ENCODE measurements at regions not wholly inside any gene's neighbourhood (a gene's known extent, or its start where the extent isn't known, plus 50 kb on each side); places are given as distances from the start of the nearest gene placed in this dataset.

GRCh38 chr10:105793071-105793470 is 1152.0 kb downstream of the SORCS3 start:
- no peak for DNase-seq (ENCODE audit: low read depth in 3 of 3)

- DNase-seq (ENCODE audit: low read depth in 3 of 3), result no peak
Observed at GRCh38 chr10:105785721-105786120, 1144.6 kb downstream of the SORCS3 start.

GRCh38 chr10:105783936-105784483 is 1142.9 kb downstream of the SORCS3 start:
- DNase-seq (ENCODE audit: low read depth in 3 of 3), result no peak

DNA sequence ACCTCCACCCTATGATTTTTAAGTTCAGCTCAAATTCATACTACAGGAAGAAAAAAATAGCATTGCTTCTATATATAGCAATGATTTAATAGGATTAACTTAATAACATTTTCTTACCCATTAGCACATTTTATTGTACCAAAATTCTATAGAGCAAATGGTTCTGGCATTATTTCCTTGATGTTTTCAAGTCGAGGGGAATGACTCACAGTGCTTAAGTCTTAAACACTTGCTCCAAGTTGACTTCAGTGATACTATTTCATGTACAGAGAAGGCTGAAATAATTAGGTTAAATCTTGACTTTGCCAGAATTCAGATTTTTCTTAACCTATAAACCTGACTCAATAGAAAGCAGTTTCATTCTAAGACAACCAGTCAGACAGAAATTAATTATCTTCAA is 1133.8 kb downstream of the SORCS3 start:
- DNase-seq (ENCODE audit: low read depth in 3 of 3), result no peak

DNA sequence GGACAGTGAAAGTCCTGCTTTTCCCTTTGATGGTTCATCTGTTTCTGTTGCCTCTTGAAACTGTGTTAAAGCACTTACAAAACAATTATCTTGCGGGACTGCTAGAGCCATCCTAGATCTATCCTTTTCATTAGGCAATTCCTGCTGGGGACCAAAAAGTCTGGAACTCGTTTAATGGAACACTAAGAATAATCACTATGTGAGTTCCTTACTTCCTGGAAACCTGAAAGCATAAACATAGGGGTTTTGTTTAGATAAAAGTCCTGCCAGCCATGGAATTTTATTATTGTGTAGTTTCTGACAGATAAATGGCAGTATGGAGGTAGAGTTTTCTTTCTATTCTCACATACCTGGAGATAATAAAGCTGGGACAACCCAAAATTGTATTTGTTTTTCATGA is 1133.3 kb downstream of the SORCS3 start:
- no peak for DNase-seq (ENCODE audit: low read depth in 3 of 3)

DNA sequence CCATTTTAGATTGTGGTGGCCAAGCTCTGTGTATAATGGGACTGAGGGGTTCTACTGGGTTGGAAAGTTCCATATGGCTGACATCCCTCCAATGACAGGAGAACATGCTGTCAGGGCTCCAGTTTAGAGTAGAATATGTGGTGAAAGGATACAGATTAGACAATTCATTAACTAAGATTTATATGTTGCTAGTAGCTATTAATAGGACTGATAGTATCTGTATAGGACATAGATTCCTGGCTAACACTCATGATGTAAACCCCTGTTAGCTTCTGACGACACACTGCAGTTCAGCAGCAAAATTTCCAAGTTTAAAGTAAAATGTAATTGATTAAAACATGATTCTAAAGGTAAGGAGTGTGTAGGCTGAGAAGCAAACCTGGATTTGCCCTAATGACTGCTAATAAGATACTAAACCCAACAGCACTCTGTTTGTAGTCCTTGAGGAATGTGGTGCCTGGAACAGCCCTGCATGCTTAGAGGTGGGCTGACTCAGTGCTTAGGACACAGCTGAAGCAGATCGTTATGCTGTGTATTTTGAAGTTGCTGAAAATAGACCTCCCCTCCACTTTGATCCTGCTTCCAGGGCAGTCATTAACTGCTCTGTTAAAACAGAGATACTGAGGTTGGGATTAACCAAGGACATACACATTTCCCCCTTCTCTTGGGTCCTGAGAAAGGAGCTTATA is 1129.6 kb downstream of the SORCS3 start:
- no peak for DNase-seq (ENCODE audit: low read depth in 3 of 3)

- DNase-seq (ENCODE audit: low read depth in 3 of 3), result no peak
Observed at GRCh38 chr10:105769248-105770184, 1128.4 kb downstream of the SORCS3 start.

GRCh38 chr10:105763611-105764010 is 1122.5 kb downstream of the SORCS3 start:
- DNase-seq (ENCODE audit: low read depth in 3 of 3), result no peak

DNA sequence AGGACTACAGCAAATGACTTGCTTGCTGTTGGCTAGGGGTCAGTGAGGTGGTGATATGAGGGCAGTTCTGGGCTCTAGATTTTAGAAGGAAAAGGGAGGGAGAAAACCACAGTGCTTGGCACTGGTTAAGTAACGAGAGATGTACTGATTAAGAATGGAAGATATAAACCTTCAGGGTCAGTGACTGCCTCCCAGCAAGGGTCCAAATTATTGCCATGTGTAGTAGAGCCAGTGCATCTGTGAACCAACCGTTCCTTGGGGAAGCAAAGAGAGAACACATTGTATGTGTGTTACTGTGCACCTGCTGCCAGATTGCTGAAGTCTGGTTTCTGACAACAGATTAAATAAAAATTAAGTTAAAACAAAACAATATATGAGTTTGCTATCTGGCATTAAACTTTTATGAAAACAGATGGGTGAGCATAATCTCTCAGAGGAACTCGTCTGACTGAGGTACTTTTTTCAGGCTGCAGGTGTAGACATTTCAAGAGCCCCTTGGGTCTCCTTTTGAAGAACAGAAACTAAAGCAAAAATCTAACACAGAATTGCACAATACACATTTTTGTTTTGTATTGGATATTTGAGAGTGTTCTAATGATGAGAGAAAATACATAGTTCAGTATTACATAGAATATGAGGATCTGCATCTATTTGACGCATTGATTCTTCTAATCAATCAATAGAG is 1120.6 kb downstream of the SORCS3 start:
- DNase-seq (ENCODE audit: low read depth in 3 of 3), result no peak

DNA sequence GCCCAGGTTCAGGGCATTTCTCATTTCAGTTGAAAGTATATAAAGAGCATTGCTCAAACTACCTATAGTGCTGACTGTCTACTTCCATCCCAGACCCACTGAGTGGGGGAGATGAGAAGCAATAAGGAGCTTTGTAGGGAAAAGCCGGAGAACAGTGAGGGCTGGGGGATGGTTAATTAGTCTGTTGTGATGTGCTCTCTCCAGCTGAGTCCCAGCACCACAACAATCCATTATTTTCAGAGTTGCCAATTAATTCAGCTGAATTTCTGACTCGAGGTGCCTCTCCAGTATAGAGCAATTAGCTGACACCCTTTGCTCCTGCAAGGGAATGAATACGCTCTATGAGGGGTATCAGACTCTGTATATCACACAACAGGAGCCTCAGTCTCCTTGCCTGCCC is 1118.6 kb downstream of the SORCS3 start:
- no peak for DNase-seq (ENCODE audit: low read depth in 3 of 3)

DNA sequence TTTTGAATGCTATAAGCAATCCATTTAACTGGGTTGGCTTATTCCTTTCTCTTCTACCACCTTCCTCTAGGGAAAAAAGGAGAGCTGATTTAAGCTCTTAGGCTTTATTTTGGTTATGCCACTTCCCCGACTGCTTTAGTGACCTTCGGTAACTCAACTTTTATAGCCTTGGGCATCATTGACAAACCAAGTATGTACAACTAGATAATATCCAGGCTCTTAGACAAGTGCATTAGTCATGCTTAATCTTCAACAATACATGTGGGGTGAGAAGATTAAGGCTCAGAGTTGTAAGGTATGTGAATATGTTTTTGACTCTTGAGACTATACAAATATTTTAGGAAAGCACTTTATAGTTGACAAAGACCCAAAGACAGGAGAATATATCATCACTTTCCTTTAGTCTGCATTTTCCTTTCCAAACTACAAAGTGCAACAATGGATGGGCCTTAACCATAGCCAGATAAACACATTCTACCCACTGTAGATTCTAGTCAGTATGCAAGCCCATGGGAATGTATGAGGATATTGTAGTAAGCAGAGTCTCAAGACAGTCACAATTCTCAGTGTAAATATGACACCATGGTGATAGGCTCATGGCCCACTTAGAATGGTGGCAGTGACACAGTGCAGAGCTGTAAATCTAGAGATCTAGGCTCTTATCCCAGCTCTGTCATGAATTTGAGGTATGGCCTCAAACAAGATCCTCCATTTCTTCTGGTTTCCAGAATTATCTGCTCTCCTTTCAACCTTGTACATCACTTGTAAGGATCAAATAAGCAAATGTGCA is 1117.3 kb downstream of the SORCS3 start:
- DNase-seq (ENCODE audit: low read depth in 3 of 3), result no peak

GRCh38 chr10:105757302-105757701 is 1116.2 kb downstream of the SORCS3 start:
- DNase-seq (ENCODE audit: low read depth in 3 of 3), result no peak

- no peak for DNase-seq (ENCODE audit: low read depth in 3 of 3)
Observed at GRCh38 chr10:105756386-105756785, 1115.3 kb downstream of the SORCS3 start.

GRCh38 chr10:105751688-105752087 is 1110.6 kb downstream of the SORCS3 start:
- no peak for DNase-seq (ENCODE audit: low read depth in 3 of 3)

DNA sequence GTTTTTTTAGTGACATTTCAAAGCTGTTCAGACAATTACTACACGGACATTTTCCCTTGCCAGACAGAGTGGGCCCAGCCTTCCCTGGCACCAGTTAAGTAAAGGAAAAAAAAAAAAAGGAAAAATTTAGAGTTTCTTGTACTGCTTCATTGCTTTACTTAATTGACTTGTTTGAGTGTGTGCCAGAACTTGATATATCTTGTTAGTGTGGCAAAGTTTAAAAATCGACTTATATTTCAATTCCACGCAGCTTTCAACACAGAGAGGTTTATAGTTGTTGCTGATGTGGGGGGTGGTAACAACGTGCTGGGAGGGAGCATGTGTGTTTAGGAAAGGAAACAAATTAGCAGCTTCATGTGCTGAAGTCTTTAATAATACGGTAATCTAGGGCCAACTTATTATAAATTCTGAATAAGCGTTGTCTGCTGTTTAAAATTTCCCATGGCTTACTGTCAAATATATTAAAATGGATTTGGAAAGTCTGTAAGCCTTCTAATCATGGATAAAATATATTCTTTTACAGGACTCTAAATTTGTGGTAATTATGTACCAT is 1104.6 kb downstream of the SORCS3 start:
- DNase-seq (ENCODE audit: low read depth in 3 of 3), result no peak

GRCh38 chr10:105743343-105744056 is 1102.4 kb downstream of the SORCS3 start:
- DNase-seq (ENCODE audit: low read depth in 3 of 3), result no peak

- no peak for DNase-seq (ENCODE audit: low read depth in 3 of 3)
Observed at GRCh38 chr10:105742923-105743322, 1101.8 kb downstream of the SORCS3 start.

DNA sequence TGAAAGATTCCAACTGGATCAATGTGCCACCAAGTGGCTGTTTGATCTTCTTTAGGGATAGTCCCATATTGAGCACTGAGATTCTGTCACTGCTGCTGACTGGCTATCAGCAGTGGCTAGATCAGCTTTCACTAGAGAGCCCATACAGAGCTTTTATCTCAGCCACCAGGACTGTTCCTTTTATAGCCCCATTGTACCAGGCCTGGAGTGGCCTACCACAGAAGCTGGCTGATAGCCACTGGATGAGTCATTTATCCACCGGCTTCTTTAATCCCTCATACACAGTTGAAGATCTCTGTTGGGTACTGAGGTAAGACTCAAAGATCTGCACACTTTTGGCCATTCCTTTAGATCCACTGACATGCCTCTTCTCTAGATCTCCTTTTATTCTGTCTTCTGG is 1101.1 kb downstream of the SORCS3 start:
- DNase-seq (ENCODE audit: low read depth in 3 of 3), result no peak

GRCh38 chr10:105734479-105734878 is 1093.4 kb downstream of the SORCS3 start:
- DNase-seq (ENCODE audit: low read depth in 3 of 3), result no peak

GRCh38 chr10:105733924-105734323 is 1092.8 kb downstream of the SORCS3 start:
- DNase-seq (ENCODE audit: low read depth in 3 of 3), result no peak

Data from stimulated activated CD4-positive, alpha-beta T cell treated with anti-CD3 and anti-CD28 coated beads, TNF-alpha, amount 100 ng/mL, for 24 hours (primary cell).